ENCODE measurements at regions not wholly inside any gene's neighbourhood (a gene's known extent, or its start where the extent isn't known, plus 50 kb on each side); places are given as distances from the start of the nearest gene placed in this dataset.

DNA sequence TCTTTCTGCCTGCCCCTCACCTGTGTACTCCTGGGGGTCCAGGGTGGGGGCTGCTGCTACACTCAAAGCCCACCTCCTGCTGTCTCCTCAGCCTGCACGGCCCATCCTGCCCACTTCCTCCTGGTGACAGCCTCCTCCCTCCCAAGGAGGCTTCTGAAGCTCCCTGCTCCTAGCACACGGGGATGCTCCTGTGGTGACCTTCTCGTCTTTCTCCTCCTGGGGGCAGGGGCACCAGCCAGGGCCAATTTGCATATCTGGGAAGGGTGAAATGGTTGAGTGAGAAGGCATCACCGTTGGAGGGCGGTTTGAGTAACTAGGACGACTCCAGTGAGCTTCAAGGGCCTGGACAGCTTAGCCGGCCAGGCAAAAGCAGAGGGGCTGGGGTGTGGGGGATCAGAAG, 51.9 kb upstream of the COL5A1 start:
- no peak for TF ChIP-seq POLR2A (IDR thresholded peaks at IDR 0.05)
- TF ChIP-seq, protein P1, sequence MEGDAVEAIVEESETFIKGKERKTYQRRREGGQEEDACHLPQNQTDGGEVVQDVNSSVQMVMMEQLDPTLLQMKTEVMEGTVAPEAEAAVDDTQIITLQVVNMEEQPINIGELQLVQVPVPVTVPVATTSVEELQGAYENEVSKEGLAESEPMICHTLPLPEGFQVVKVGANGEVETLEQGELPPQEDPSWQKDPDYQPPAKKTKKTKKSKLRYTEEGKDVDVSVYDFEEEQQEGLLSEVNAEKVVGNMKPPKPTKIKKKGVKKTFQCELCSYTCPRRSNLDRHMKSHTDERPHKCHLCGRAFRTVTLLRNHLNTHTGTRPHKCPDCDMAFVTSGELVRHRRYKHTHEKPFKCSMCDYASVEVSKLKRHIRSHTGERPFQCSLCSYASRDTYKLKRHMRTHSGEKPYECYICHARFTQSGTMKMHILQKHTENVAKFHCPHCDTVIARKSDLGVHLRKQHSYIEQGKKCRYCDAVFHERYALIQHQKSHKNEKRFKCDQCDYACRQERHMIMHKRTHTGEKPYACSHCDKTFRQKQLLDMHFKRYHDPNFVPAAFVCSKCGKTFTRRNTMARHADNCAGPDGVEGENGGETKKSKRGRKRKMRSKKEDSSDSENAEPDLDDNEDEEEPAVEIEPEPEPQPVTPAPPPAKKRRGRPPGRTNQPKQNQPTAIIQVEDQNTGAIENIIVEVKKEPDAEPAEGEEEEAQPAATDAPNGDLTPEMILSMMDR (IDR thresholded peaks at IDR 0.05): no peak
- 64 to 75% (median 70%) methylated on average over 7 of the region's 7 CpGs for WGBS, 4 donors

DNA sequence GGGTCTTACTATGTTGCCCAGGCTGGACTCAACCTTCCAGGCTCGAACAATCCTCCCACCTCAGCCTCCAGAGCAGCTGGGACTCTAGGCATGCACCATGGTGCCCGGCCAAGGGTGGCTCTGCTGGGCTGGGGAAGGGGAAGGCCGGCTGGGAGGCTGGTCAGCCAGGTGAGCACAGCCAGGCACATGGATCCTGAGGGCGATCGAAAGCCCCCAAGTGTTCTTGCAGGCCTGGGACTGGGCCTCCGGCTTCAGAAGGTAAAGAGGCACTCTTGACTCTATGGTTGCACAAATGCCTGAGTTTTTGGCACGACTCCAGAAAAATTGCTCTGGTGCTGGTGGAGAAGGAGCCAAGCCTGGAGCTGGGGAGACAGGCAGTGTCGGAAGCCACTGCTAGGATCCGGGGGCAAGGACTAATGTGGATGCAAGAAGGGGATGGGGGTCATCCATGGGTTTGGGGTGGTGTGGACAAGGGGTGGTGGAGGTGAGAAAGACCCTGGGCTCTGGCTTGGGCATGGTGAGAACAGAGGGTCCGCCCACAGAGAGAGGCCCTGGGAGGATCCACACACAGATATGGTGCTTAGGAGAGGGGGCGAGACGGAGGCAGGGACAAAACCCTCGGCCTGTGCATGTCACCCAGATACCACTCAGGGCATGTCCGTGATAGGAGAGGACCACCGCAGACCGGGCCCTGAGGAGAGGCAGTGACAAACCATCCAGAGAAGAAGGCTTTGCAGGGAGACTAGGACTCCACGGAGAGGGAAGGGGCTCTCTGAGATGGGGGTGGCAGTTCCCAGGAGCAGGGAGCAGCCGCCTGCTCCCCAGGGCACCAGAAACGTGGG, 51.1 kb upstream of the COL5A1 start:
- Histone ChIP-seq H3K36me3 (replicated peaks in 1 of 2) (no peaks in the 10 kb centered on the region), H3K4me1 (replicated peaks in 1 of 2) (no peaks in the 10 kb centered on the region), H3K9me3 (replicated peaks in 1 of 3) (no peaks in the 10 kb centered on the region), H3K27me3 (no peaks in the 10 kb centered on the region), H3K4me3 (no peak overlapping the region), H3K27ac (no peak overlapping the region)
- no peak for TF ChIP-seq POLR2A (IDR thresholded peaks at IDR 0.05)
- TF ChIP-seq, protein P1 (IDR thresholded peaks at IDR 0.05): no peak
- DNase-seq: peak in 3 of 7 donors; percentile 16 to 36 (median 31)
- WGBS, 4 donors: 78 to 86% (median 84%) methylated on average over 11 to 19 of the region's 19 CpGs
- intact Hi-C loops (cut with DNase I): no loop called here

More for the DNA sequence above, 51.9 kb upstream of the COL5A1 start:
- intact Hi-C loops (cut with DNase I): no loop called here
- no peak overlapping the region for H3K4me3 ChIP-seq
- H3K4me1 ChIP-seq (replicated peaks in 1 of 2): no peaks in the 10 kb centered on the region
- peak in 2 of 7 donors; percentile 8 to 21 for DNase-seq
- no peaks in the 10 kb centered on the region for H3K36me3 ChIP-seq (replicated peaks in 1 of 2)
- H3K27me3 ChIP-seq: no peaks in the 10 kb centered on the region
- no peak overlapping the region for H3K27ac ChIP-seq
- no peaks in the 10 kb centered on the region for H3K9me3 ChIP-seq (replicated peaks in 1 of 3)

DNA sequence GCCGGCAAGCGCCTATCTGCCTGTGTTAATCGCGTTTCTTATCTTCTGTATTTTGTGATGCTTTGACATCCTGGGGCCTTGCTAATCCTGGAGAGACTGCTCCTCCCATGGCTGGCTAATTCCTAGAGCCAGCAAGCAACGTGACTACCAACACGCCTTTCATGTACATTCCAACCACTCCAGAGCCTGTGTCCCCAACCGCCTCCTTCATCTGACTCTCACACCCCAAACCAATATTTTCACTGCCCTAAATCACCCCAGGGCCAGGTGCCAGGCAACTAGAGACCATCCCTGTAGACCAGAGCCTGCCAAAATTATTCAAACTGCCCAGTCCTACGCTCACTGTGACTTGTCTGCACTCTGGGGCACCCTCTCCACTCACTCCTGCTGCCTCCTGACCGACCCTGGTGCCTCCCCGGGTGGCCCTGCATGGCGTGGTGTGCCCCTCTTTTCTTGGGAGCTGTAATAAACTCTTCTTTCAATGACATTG, 50.5 kb upstream of the COL5A1 start:
- intact Hi-C loops (cut with DNase I): no loop called here
- TF ChIP-seq, protein P1 (IDR thresholded peaks at IDR 0.05): no peak
- no peak for TF ChIP-seq POLR2A (IDR thresholded peaks at IDR 0.05)
- H3K27me3 ChIP-seq: no peaks in the 10 kb centered on the region
- H3K9me3 ChIP-seq (replicated peaks in 1 of 3): no peaks in the 10 kb centered on the region
- H3K36me3 ChIP-seq (replicated peaks in 1 of 2): no peaks in the 10 kb centered on the region
- 78 to 88% (median 85%) methylated on average over 11 of the region's 11 CpGs for WGBS, 4 donors
- no peak overlapping the region for H3K4me3 ChIP-seq
- no peak overlapping the region for H3K27ac ChIP-seq
- no peaks in the 10 kb centered on the region for H3K4me1 ChIP-seq (replicated peaks in 1 of 2)
- DNase-seq: peak in 1 of 7 donors; percentile 34

DNA sequence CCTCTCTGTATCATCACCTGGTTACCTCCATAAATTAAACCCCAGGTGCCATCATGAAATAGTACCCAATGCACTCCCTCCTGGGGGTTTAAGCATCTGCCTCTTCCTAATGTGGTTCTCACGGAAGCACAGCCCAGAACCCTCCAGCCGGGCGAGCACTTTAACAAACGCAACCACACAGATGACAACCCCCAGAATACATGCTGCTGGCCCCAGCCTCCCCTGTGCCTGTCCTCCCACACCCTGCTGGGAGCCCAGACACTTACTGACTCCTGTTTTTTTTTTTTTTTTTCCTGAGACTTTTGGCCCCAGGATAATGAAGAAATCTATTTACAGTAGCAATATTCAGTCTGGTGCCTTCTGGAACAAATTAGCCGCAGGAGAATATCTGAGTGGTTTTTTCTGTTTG, 50.0 kb upstream of the COL5A1 start:
- no peaks in the 10 kb centered on the region for H3K4me1 ChIP-seq (replicated peaks in 1 of 2)
- WGBS, 4 donors: 61 to 81% (median 75%) methylated on average over 5 of the region's 5 CpGs
- TF ChIP-seq POLR2A (IDR thresholded peaks at IDR 0.05): no peak
- TF ChIP-seq, protein P1 (IDR thresholded peaks at IDR 0.05): no peak
- H3K36me3 ChIP-seq (replicated peaks in 1 of 2): no peaks in the 10 kb centered on the region
- no peak overlapping the region for H3K4me3 ChIP-seq
- intact Hi-C loops (cut with DNase I): no loop called here
- no peak for DNase-seq
- no peak overlapping the region for H3K27ac ChIP-seq
- no peaks in the 10 kb centered on the region for H3K9me3 ChIP-seq (replicated peaks in 1 of 3)
- no peaks in the 10 kb centered on the region for H3K27me3 ChIP-seq
